Pancreas (tissue), 10 donors: ENCODE measurements at regions not wholly inside any gene's neighbourhood (a gene's known extent, or its start where the extent isn't known, plus 50 kb on each side); places are given as distances from the start of the nearest gene placed in this dataset.

Experiments
- ATAC-seq, 4 donors: fragments of 200-7000 bp; cut with Tn5 transposase; one replicate each; pipeline versions ENCODE4 v1.8.0 to v1.9.1; 2020; ENCODE audit warnings: mild to moderate bottlenecking in 4 of 4, moderate library complexity in 4 of 4
- DNase-seq, 6 donors: peaks; one replicate each; pipeline ENCODE4 v3.0.0-alpha.2; 2020
- FAIRE-seq: peaks from 2 replicates; lab custom pipeline; 2012; peaks lifted over from hg19 to GRCh38; lab: Jason Lieb, UNC
- H3K27ac ChIP-seq, 4 donors: fragments of 200-600 bp; sonication (generic); 1 replicate in 3 of 4; 2 replicates in 1 of 4; pipeline versions ENCODE4 v1.5.0 to v1.8.0; 2020
- H3K27me3 ChIP-seq, 4 donors: fragments of 200-600 bp; one replicate each; pipeline ENCODE4 v1.8.0; 2021
- H3K36me3 ChIP-seq, 3 donors: fragments of 200-600 bp; sonication (generic) in 1 of 3; one replicate each; pipeline versions ENCODE4 v1.5.0 to v1.8.0; 2020 to 2021
- H3K4me1 ChIP-seq, 3 donors: fragments of 200-600 bp; one replicate each; pipeline ENCODE4 v1.8.0; 2021
- H3K4me3 ChIP-seq, 4 donors: fragments of 200-600 bp; sonication (generic) in 2 of 4; one replicate each; pipeline versions ENCODE4 v1.5.0 to v1.8.0; 2020 to 2021
- H3K9me3 ChIP-seq, 4 donors: fragments of 200-600 bp; one replicate each; pipeline ENCODE4 v1.8.0; 2021
- WGBS, 2 donors: extraction: QIAGEN DNeasy Blood & Tissue Kit; methylation state at CpG; one replicate each; pipeline ENCODE4 v1.1.7; 2013; 5-methylcytosine and 5-hydroxymethylcytosine counted together
- intact Hi-C, 3 donors: fragments of 100-400 bp; cut with DNase I; formaldehyde crosslinking; loops; one replicate each; pipeline versions ENCODE4 v1.11.1 to v1.14.2; 2022
- TF ChIP-seq, protein P1 (sequence below), 4 donors: fragments of 200-600 bp; sonication (generic) in 3 of 4; IDR thresholded peaks; one replicate each; pipeline versions ENCODE4 v1.5.0 to v1.8.0; 2021; ENCODE audit warnings: antibody characterized with exemption in 4 of 4
- donor health status: healthy with polysubstance abuse.
- donor health status: DM: no; HTN: no; CAD: no; lungs with moderate emphysema.
- donor health status: DM: no; HTN: no; CAD: no.
- donor health status: control.
- donor health status: control.
- donor health status: Bipolar disorder and iron deficiency.
- donor health status: DM: yes; HTN: yes; CAD: no.
- donor health status: DM: no; HTN: no; CAD: no.
- donor health status: DM: no; HTN: no; CAD: no.
- donor health status: DM: yes; HTN: yes; CAD: no.

GRCh38 chr3:124082343-124082742 is 90.4 kb upstream of the ROPN1 start:
- 72 to 83% methylated on average over 2 of the region's 2 CpGs for WGBS, 2 donors
- H3K9me3 ChIP-seq: no peaks in the 10 kb centered on the region
- intact Hi-C loops: no loop called here
- no peaks in the 10 kb centered on the region for H3K36me3 ChIP-seq
- no peak overlapping the region for H3K27ac ChIP-seq
- ATAC-seq (no peak), DNase-seq (no peak), FAIRE-seq (no peak)
- no peaks in the 10 kb centered on the region for H3K4me1 ChIP-seq
- no peak overlapping the region for H3K4me3 ChIP-seq
- TF ChIP-seq, protein P1, sequence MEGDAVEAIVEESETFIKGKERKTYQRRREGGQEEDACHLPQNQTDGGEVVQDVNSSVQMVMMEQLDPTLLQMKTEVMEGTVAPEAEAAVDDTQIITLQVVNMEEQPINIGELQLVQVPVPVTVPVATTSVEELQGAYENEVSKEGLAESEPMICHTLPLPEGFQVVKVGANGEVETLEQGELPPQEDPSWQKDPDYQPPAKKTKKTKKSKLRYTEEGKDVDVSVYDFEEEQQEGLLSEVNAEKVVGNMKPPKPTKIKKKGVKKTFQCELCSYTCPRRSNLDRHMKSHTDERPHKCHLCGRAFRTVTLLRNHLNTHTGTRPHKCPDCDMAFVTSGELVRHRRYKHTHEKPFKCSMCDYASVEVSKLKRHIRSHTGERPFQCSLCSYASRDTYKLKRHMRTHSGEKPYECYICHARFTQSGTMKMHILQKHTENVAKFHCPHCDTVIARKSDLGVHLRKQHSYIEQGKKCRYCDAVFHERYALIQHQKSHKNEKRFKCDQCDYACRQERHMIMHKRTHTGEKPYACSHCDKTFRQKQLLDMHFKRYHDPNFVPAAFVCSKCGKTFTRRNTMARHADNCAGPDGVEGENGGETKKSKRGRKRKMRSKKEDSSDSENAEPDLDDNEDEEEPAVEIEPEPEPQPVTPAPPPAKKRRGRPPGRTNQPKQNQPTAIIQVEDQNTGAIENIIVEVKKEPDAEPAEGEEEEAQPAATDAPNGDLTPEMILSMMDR (IDR thresholded peaks at IDR 0.05): no peak
- no peaks in the 10 kb centered on the region for H3K27me3 ChIP-seq

DNA sequence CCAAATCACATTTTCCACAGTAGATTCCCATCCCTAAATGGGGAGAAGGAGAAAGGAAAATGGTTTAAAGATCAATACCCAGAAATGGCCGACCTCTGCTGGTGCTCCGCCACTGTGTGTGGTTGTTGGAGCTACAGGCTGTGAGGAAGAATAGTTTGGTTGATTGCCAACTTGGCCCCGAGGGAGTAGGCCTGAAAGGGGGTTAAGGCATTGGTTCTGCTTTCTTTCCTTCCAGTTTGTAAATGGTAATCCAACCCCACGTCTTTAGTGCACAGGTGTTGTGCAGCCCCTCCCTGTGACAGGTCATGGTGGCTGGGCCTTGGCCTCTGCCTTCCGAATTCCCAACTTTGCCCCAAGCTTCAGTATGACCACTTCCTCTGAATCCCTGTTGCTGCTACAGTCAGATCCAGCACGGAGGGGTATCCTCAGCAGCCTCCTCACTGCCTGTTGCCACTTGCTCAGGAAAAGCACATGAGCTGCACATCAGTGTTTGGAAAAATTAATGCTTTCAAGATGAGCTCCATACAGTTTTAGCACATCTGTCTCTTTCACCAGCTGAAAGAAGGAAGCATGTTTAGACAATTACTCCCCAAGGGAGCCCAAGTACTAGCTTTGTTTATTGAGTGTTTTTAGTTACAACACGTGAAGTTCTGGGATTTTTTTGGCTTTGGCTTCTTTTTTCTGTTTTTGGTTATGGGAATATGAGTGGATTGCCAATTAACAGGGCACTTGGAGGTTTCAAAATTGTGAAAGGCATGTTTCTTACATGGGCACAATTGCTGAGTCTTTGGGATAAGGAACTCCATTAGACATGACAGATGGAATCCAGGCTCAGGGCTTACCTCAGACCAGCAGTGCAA is 92.3 kb upstream of the ROPN1 start:
- intact Hi-C loops: no loop called here
- DNase-seq: no peak
- no peaks in the 10 kb centered on the region for H3K4me1 ChIP-seq
- WGBS, 2 donors: 72 to 76% methylated on average over 7 of the region's 7 CpGs
- no peaks in the 10 kb centered on the region for H3K36me3 ChIP-seq
- H3K27ac ChIP-seq: no peak overlapping the region
- ATAC-seq: no peak
- no peaks in the 10 kb centered on the region for H3K9me3 ChIP-seq
- TF ChIP-seq, protein P1 (IDR thresholded peaks at IDR 0.05): no peak
- H3K4me3 ChIP-seq: no peak overlapping the region
- H3K27me3 ChIP-seq: no peaks in the 10 kb centered on the region
- FAIRE-seq: no peak

GRCh38 chr3:124088801-124089200 is 96.9 kb upstream of the ROPN1 start:
- DNase-seq (no peak), FAIRE-seq (no peak), ATAC-seq (no peak)
- 68 to 80% methylated on average over 2 of the region's 2 CpGs for WGBS, 2 donors
- no peaks in the 10 kb centered on the region for H3K4me1 ChIP-seq
- no peaks in the 10 kb centered on the region for H3K36me3 ChIP-seq
- intact Hi-C loops: no loop called here
- no peak overlapping the region for H3K27ac ChIP-seq
- TF ChIP-seq, protein P1 (IDR thresholded peaks at IDR 0.05): no peak
- no peak overlapping the region for H3K4me3 ChIP-seq
- H3K27me3 ChIP-seq: no peaks in the 10 kb centered on the region
- H3K9me3 ChIP-seq: no peaks in the 10 kb centered on the region

- Histone ChIP-seq H3K4me1 (no peaks in the 10 kb centered on the region), H3K9me3 (no peaks in the 10 kb centered on the region), H3K27me3 (no peaks in the 10 kb centered on the region), H3K4me3 (no peak overlapping the region), H3K27ac (no peak overlapping the region), H3K36me3 (no peaks in the 10 kb centered on the region)
- 74 to 91% methylated on average over 2 of the region's 2 CpGs for WGBS, 2 donors
- TF ChIP-seq, protein P1 (IDR thresholded peaks at IDR 0.05): no peak
- FAIRE-seq (no peak), DNase-seq (no peak), ATAC-seq (no peak)
- intact Hi-C loops: no loop called here
Observed at GRCh38 chr3:124089214-124089613, 97.3 kb upstream of the ROPN1 start.

DNA sequence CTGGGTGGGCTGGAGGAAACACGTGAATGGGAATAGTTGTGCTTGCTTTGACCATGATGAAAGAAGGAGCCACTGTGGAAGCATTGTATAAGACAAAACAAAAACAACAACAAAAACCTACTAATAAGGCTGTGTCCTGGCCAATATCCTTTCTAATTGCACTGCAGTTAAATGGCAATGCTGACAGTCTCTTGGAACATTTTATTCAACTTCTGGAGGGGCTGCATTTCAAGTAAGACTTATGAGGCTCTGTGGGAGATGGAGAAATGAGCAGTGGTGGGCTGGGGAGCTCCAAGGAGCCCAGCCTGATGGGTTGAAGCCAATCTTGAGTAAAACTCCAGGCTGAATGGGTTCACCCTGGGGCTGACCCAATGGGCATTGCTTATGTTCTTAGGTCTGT is 99.8 kb upstream of the ROPN1 start:
- DNase-seq (no peak), FAIRE-seq (no peak), ATAC-seq (no peak)
- no peaks in the 10 kb centered on the region for H3K9me3 ChIP-seq
- no peaks in the 10 kb centered on the region for H3K4me1 ChIP-seq
- TF ChIP-seq, protein P1 (IDR thresholded peaks at IDR 0.05): no peak
- H3K36me3 ChIP-seq: no peaks in the 10 kb centered on the region
- intact Hi-C loops: no loop called here
- no peak overlapping the region for H3K4me3 ChIP-seq
- no peak overlapping the region for H3K27ac ChIP-seq
- WGBS, 2 donors: 91 to 95% methylated on average over 1 of the region's 1 CpG
- H3K27me3 ChIP-seq: no peaks in the 10 kb centered on the region
